CD4-positive, alpha-beta T cell (primary cell): ENCODE measurements at regions not wholly inside any gene's neighbourhood (a gene's known extent, or its start where the extent isn't known, plus 50 kb on each side); places are given as distances from the start of the nearest gene placed in this dataset.

ENCODE experiments used
- ATAC-seq: fragments of 200-7000 bp; cut with Tn5 transposase; one replicate; pipeline ENCODE4 v1.10.0; 2022; ENCODE audit warnings: mild to moderate bottlenecking; ENCODE audit not compliant: poor library complexity
- CTCF ChIA-PET: fragments of 350-600 bp; sonication (Branson Sonifier 250); formaldehyde crosslinking; loops from one replicate; lab custom pipeline; 2021; ENCODE audit warnings: antibody characterized with exemption, inconsistent platforms; lab: Charles Lee
- POLR2A ChIA-PET: fragments of 350-600 bp; sonication (Branson Sonifier 250); formaldehyde crosslinking; loops from one replicate; lab custom pipeline; 2021; ENCODE audit warnings: antibody characterized with exemption, inconsistent platforms; lab: Charles Lee
- DNase-seq, 14 experiments: peaks; one replicate each; pipeline ENCODE4 v3.0.0-alpha.2; 2013 to 2020; ENCODE audit warnings: mixed read lengths in 2 of 14
- H3K27ac ChIP-seq, 2 donors: one replicate each; pipeline versions ENCODE4 v1.5.1 to v1.7.0; 2013; ENCODE audit warnings: low read length in 2 of 2, low read depth in 1 of 2, mild to moderate bottlenecking in 1 of 2
- H3K27me3 ChIP-seq, 2 experiments: 1 replicate in 1 of 2; 2 replicates in 1 of 2; pipeline versions ENCODE4 v1.6.1 to v1.7.0; 2013; ENCODE audit warnings: low read length in 2 of 2, control low read depth in 1 of 2, mild to moderate bottlenecking in 1 of 2, moderate library complexity in 1 of 2; ENCODE audit not compliant: insufficient read depth in 2 of 2, control insufficient read depth in 1 of 2
- H3K36me3 ChIP-seq: one replicate; pipeline ENCODE4 v1.6.1; 2013; ENCODE audit warnings: low read length, control low read depth; ENCODE audit not compliant: insufficient read depth
- H3K4me1 ChIP-seq: one replicate; pipeline ENCODE4 v1.6.1; 2013; ENCODE audit warnings: low read length, control low read depth; ENCODE audit not compliant: insufficient read depth
- H3K4me3 ChIP-seq: one replicate; pipeline ENCODE4 v1.5.1; 2013; ENCODE audit warnings: mild to moderate bottlenecking, low read length, moderate library complexity
- H3K9me3 ChIP-seq, 2 experiments: 1 replicate in 1 of 2; 2 replicates in 1 of 2; pipeline versions ENCODE4 v1.6.1 to v1.7.0; 2013; ENCODE audit warnings: low read length in 2 of 2, mild to moderate bottlenecking in 2 of 2, control low read depth in 1 of 2, moderate library complexity in 1 of 2; ENCODE audit not compliant: control insufficient read depth in 1 of 2, insufficient read depth in 1 of 2
- H3K27ac Mint-ChIP-seq: one replicate; pipeline ENCODE4 v1.8.0; 2020; ENCODE audit warnings: mixed read lengths
- H3K27me3 Mint-ChIP-seq: one replicate; pipeline ENCODE4 v1.8.0; 2021; ENCODE audit warnings: mixed read lengths
- H3K36me3 Mint-ChIP-seq: one replicate; pipeline ENCODE4 v1.8.0; 2021; ENCODE audit warnings: low read depth, mixed read lengths
- H3K4me1 Mint-ChIP-seq: one replicate; pipeline ENCODE4 v1.8.0; 2021; ENCODE audit warnings: low read depth, mixed read lengths
- H3K4me3 Mint-ChIP-seq: one replicate; pipeline ENCODE4 v1.8.0; 2020; ENCODE audit warnings: mild to moderate bottlenecking, mixed read lengths
- H3K9me3 Mint-ChIP-seq: one replicate; pipeline ENCODE4 v1.8.0; 2020; ENCODE audit warnings: mixed read lengths
- CTCF ChIP-seq: fragments of 200-600 bp; IDR thresholded peaks from one replicate; pipeline ENCODE4 v1.8.0; 2022; ENCODE audit warnings: antibody characterized with exemption, mild to moderate bottlenecking
- intact Hi-C, 2 experiments: fragments of 100-400 bp; cut with DNase I in 1 of 2; cut with micrococcal nuclease in 1 of 2; formaldehyde crosslinking; loops; one replicate each; pipeline versions ENCODE4 v1.15.1 to v1.9.0; 2023 to 2025; cut with DNase I, micrococcal nuclease

DNA sequence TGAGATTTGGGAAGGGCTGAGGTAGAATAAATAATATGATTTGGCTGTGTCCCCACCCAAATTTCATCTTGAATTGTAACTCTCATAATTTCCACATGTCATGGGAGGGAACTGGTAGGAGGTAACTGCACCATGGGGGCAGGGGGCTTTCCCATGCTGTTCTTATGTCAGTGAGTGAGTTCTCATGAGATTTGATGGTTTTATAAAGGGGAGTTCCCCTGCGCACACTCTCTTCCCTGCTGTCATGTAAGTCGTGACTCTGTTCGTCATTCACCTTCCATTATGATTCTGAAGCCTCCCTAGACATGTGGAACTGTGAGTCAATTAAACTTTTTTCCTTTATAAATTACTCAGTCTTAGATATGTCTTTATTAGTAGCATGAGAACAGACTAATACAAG lies 115.5 kb upstream of the STARD4 start:
- intact Hi-C loops = no loop called here
- H3K4me3 ChIP-seq = no peak overlapping the region
- H3K27me3 ChIP-seq = no peaks in the 10 kb centered on the region
- no peaks in the 10 kb centered on the region for H3K27me3 Mint-ChIP-seq
- no peaks in the 10 kb centered on the region for H3K36me3 Mint-ChIP-seq
- no peak for DNase-seq
- CTCF ChIA-PET = no interaction called here
- H3K36me3 ChIP-seq = no peaks in the 10 kb centered on the region
- POLR2A ChIA-PET = no interaction called here
- no peak overlapping the region for H3K27ac ChIP-seq
- no peaks in the 10 kb centered on the region for H3K4me1 Mint-ChIP-seq
- no peak for TF ChIP-seq CTCF
- H3K4me3 Mint-ChIP-seq = no peak overlapping the region
- H3K27ac Mint-ChIP-seq = no peak overlapping the region
- no peaks in the 10 kb centered on the region for H3K9me3 Mint-ChIP-seq
- no peaks in the 10 kb centered on the region for H3K4me1 ChIP-seq
- ATAC-seq = no peak
- H3K9me3 ChIP-seq = no peaks in the 10 kb centered on the region

- no peaks in the 10 kb centered on the region for H3K27me3 Mint-ChIP-seq
- H3K9me3 ChIP-seq = no peaks in the 10 kb centered on the region
- ChIA-PET POLR2A (no interaction called here), CTCF (no interaction called here)
- ATAC-seq = no peak
- H3K27ac Mint-ChIP-seq = no peak overlapping the region
- no peak for DNase-seq
- H3K36me3 Mint-ChIP-seq = no peaks in the 10 kb centered on the region
- H3K36me3 ChIP-seq = no peaks in the 10 kb centered on the region
- no peak overlapping the region for H3K27ac ChIP-seq
- no peak overlapping the region for H3K4me3 ChIP-seq
- intact Hi-C loops = no loop called here
- no peaks in the 10 kb centered on the region for H3K4me1 Mint-ChIP-seq
- no peak overlapping the region for H3K4me3 Mint-ChIP-seq
- H3K9me3 Mint-ChIP-seq = no peaks in the 10 kb centered on the region
- no peaks in the 10 kb centered on the region for H3K4me1 ChIP-seq
- H3K27me3 ChIP-seq = no peaks in the 10 kb centered on the region
- no peak for TF ChIP-seq CTCF
Measured at GRCh38 chr5:111626473-111627148, 114.3 kb upstream of the STARD4 start.

GRCh38 chr5:111618623-111619271 lies 106.4 kb upstream of the STARD4 start:
- peaks cover 0 to 8% of the 10 kb centered on the region in 2 experiments for H3K9me3 ChIP-seq
- no peaks in the 10 kb centered on the region for H3K4me1 Mint-ChIP-seq
- POLR2A ChIA-PET = no interaction called here
- no peak overlapping the region for H3K4me3 ChIP-seq
- no peak for DNase-seq
- H3K36me3 Mint-ChIP-seq = no peaks in the 10 kb centered on the region
- H3K27ac ChIP-seq = no peak overlapping the region
- no peak overlapping the region for H3K27ac Mint-ChIP-seq
- ATAC-seq = no peak
- intact Hi-C loops = no loop called here
- CTCF ChIA-PET = no interaction called here
- peaks cover 0 to 4% of the 10 kb centered on the region in 2 experiments for H3K27me3 ChIP-seq
- H3K27me3 Mint-ChIP-seq = peaks cover 4% of the 10 kb centered on the region
- peaks cover 3% of the 10 kb centered on the region for H3K9me3 Mint-ChIP-seq
- no peaks in the 10 kb centered on the region for H3K4me1 ChIP-seq
- no peaks in the 10 kb centered on the region for H3K36me3 ChIP-seq
- no peak for TF ChIP-seq CTCF
- H3K4me3 Mint-ChIP-seq = no peak overlapping the region
